SK-N-MC (cell line): ENCODE measurements at regions not wholly inside any gene's neighbourhood (a gene's known extent, or its start where the extent isn't known, plus 50 kb on each side); places are given as distances from the start of the nearest gene placed in this dataset.
A peak's percentile ranks its signal among the peaks of the same experiment; 100 is the strongest.

Experiments
- EZH2 ChIP-seq: fragments of 200-600 bp; sonication (generic); IDR thresholded peaks from one replicate; pipeline ENCODE4 v1.6.1; 2017; ENCODE audit warnings: antibody characterized with exemption
- FOXP2 ChIP-seq: optimal IDR thresholded peaks from 2 replicates; pipeline ENCODE3; 2011; ENCODE audit warnings: mild to moderate bottlenecking, moderate library complexity; ENCODE audit not compliant: insufficient read depth; ENCODE audit errors: extremely low read length, control extremely low read depth
- POLR2AphosphoS5 ChIP-seq: IDR thresholded peaks from 2 replicates; pipeline ENCODE4 v1.6.1; 2012; ENCODE audit warnings: mild to moderate bottlenecking, low read depth, low read length, borderline replicate concordance

GRCh38 chrX:22467571-22467970 is 194.9 kb downstream of the CBLL2 start:
- TF ChIP-seq POLR2AphosphoS5: peak; percentile 30; the same call in 1 of the 2 replicates
- no peak for TF ChIP-seq EZH2
- no peak for TF ChIP-seq FOXP2
